Activated naive CD4-positive, alpha-beta T cell treated with anti-CD3 and anti-CD28 coated beads, Interleukin-2, amount 50 U/mL, for 72 hours (primary cell): ENCODE measurements at regions not wholly inside any gene's neighbourhood (a gene's known extent, or its start where the extent isn't known, plus 50 kb on each side); places are given as distances from the start of the nearest gene placed in this dataset.

Experiments
- ATAC-seq, 2 donors: fragments of 150-1000 bp; cut with Tn5 transposase; 2 replicates each; pipeline ENCODE4 v1.10.0; 2021; ENCODE audit warnings: mild to moderate bottlenecking in 2 of 2, moderate library complexity in 2 of 2
- DNase-seq, 2 donors: peaks; one replicate each; pipeline ENCODE4 v3.0.0; 2021 to 2022; ENCODE audit warnings: low spot score in 2 of 2
- H3K27ac Mint-ChIP-seq, 2 donors: one replicate each; pipeline ENCODE4 v1.8.0; 2022; ENCODE audit warnings: mild to moderate bottlenecking in 2 of 2, mixed read lengths in 2 of 2
- H3K36me3 Mint-ChIP-seq, 2 donors: one replicate each; pipeline ENCODE4 v1.8.0; 2022; ENCODE audit warnings: mixed read lengths in 2 of 2
- H3K9me3 Mint-ChIP-seq, 2 donors: one replicate each; pipeline ENCODE4 v1.8.0; 2022; ENCODE audit warnings: mixed read lengths in 2 of 2

DNA sequence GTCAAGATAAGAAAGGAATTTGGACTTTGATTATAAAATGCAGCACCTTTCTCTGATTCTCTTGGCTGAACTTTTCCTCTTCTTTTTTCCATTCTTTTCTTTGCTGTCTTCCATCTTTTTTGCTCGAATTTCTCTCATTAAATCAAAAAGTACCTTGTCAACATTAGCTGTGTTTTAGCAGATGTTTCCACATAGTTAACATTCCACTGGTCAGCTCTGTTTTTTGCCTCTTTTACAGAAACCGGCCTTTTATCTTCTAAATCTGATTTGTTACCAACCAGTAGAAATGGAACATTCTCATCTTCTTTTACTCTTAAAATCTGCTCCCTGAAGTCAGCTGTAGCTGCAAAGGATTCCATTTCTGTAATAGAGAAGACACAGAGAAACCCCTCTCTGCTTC lies 71.1 kb upstream of the SYT1 start:
- no peak for DNase-seq
- Mint-ChIP-seq H3K9me3 (peaks cover 7 to 23% of the 10 kb centered on the region in 2 donors), H3K27ac (no peak overlapping the region), H3K36me3 (peaks cover 0 to 6% of the 10 kb centered on the region in 2 donors)
- ATAC-seq, result no peak

DNA sequence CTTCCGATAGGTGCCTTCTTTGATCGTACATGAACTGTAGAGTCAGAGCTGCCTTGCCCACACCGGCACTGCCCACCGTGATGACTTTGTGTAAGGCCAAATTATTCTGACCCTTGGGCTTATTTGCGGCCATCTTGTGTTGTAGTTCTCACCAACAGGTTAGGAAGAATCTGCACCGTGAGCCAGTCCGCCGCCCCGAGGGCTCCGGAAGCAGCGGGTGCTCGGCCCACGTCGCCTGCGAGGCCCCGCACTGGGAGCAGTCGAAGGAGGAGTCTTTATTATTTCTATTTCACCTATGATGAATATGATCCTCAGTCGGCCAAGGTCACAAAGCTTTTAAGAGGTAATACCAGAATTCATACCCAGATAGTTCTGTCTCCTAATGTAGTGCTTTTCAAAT lies 70.6 kb upstream of the SYT1 start:
- peaks cover 7 to 23% of the 10 kb centered on the region in 2 donors for H3K9me3 Mint-ChIP-seq
- H3K36me3 Mint-ChIP-seq, result peaks cover 0 to 6% of the 10 kb centered on the region in 2 donors
- DNase-seq (no peak), ATAC-seq (no peak)
- H3K27ac Mint-ChIP-seq, result no peak overlapping the region

DNA sequence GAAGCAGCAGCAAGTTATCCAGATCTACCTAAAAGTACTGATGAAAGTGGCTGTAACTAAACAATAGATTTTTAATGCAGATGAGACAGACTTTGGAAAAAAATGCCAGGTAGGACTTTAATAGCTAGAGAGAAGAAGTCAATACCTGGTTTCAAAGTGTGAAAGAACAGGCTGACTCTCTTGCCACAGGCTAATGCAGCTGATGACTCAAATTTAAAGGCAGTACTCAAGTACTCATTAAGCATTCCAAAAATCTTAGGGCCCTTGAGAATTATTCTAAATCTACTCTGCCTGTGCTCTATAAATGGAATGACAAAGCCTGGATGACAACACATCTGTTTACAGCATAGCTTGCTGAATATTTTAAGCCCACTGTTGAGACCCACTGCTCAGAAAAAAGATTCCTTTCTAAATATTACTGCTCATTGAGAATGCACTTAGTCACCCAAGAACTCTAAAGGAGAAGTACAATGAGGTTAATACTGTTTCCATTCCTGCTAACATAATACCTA lies 68.6 kb upstream of the SYT1 start:
- DNase-seq (no peak), ATAC-seq (no peak)
- Mint-ChIP-seq H3K36me3 (peaks cover 0 to 6% of the 10 kb centered on the region in 2 donors), H3K27ac (no peak overlapping the region), H3K9me3 (peaks cover 7 to 13% of the 10 kb centered on the region in 2 donors)

DNA sequence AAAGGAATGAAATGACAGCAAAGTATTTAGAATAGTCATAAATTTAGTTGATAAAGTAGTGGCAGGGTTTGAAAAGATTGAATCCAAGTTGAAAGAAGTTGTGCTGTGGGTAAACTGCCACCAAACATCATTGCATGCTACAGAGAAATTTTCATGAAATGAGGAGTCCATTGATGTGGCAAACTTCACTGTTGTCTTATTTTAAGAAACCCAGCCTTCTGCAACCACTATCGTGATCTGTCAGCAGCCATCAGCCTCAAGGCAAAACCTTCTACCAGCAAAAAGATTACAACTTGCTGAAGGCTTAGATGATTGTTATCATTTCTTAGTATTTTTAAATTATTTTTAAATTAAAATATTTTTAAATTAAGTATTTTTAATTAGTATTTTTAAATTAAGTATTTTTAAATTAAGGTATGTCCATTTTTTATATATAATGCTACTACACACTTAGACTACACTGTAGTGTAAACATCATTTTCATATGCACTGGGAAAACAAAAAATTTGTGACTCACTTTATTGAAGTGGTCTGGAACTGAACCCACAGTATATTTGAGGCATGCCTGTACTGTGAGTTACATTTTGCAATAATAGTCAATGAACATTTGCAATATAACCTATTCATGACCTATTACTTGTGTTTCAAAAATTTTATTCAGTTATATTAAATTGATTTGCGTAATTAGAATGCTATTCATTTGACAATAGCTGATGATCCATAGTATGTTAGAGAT lies 67.2 kb upstream of the SYT1 start:
- DNase-seq (no peak), ATAC-seq (no peak)
- H3K27ac Mint-ChIP-seq, result no peak overlapping the region
- H3K9me3 Mint-ChIP-seq, result peaks cover 7 to 13% of the 10 kb centered on the region in 2 donors
- H3K36me3 Mint-ChIP-seq, result peaks cover 0 to 6% of the 10 kb centered on the region in 2 donors

DNA sequence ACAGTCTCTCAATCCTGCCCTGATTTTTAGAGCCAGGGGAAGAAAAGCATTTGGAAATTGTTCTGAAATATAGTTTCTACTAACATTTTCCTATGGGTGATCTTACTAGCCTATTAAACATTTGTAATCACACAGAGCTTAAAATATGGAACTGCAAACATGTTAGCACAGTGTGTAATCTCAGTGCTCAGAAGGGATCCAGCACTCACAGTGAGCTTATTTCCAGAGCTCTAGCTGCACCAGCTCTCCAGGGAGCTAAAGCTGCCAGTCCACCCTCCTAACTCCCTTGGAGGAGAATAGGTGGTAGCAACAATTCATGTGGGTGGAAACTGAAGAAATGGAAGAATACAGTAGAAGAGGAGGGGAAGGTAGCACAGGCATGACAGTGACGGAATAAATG lies 64.9 kb upstream of the SYT1 start:
- no peak for DNase-seq
- Mint-ChIP-seq H3K36me3 (no peaks in the 10 kb centered on the region), H3K9me3 (peaks cover 0 to 5% of the 10 kb centered on the region in 2 donors), H3K27ac (no peak overlapping the region)
- no peak for ATAC-seq

DNA sequence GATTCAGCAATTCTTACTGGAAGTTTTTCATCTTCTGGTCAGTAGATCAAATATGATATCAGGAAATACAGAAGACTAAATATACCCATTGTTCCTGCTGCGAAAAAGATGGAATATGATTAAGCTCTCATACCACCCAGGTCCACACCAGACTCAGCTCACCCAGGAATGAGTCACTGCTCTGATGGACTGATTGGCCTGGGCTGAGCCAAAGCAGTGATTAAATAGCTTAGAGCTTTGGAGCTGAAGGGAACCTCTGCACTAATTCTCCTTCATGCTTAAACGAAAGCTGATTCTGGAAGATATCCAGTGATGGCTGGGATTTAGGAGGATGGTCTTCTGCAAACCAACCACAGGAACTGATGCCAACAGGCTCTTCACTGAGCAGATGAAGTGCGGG lies 62.0 kb upstream of the SYT1 start:
- H3K9me3 Mint-ChIP-seq, result no peaks in the 10 kb centered on the region
- no peaks in the 10 kb centered on the region for H3K36me3 Mint-ChIP-seq
- ATAC-seq (no peak), DNase-seq (no peak)
- no peak overlapping the region for H3K27ac Mint-ChIP-seq

DNA sequence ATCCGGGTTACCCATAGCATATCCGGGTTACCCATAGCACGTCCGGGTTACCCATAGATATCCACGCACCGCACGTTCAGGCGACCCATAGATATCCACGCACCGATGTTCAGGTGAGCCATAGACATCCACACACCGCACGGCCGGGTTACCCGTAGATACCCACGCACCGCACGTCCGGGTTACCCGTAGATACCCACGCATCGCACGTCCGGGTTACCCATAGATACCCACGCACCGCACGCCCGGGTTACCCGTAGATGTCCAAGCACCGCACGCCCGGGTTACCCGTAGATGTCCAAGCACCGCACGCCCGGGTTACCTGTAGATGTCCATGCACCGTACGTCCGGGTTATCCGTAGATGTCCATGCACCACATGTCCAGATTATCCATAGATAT lies 60.3 kb upstream of the SYT1 start:
- Mint-ChIP-seq H3K9me3 (no peaks in the 10 kb centered on the region), H3K36me3 (no peaks in the 10 kb centered on the region), H3K27ac (no peak overlapping the region)
- ATAC-seq, result no peak
- no peak for DNase-seq
